Muscle layer of duodenum (tissue), 2 donors: ENCODE measurements at regions not wholly inside any gene's neighbourhood (a gene's known extent, or its start where the extent isn't known, plus 50 kb on each side); places are given as distances from the start of the nearest gene placed in this dataset.

ENCODE experiments used
- H3K27ac ChIP-seq: one replicate; pipeline ENCODE4 v1.7.0; 2013; ENCODE audit warnings: mild to moderate bottlenecking, low read length
- H3K27me3 ChIP-seq: one replicate; pipeline ENCODE4 v1.7.0; 2013; ENCODE audit warnings: low read depth, mild to moderate bottlenecking, control low read depth, low read length
- H3K36me3 ChIP-seq, 2 donors: one replicate each; pipeline ENCODE4 v1.7.0; 2013; ENCODE audit warnings: low read length in 2 of 2, control low read depth in 1 of 2, mild to moderate bottlenecking in 1 of 2; ENCODE audit not compliant: insufficient read depth in 2 of 2, control insufficient read depth in 1 of 2
- H3K4me1 ChIP-seq, 2 donors: one replicate each; pipeline ENCODE4 v1.7.0; 2013; ENCODE audit warnings: low read length in 2 of 2, mild to moderate bottlenecking in 2 of 2, control low read depth in 1 of 2, moderate library complexity in 1 of 2; ENCODE audit not compliant: insufficient read depth in 2 of 2, control insufficient read depth in 1 of 2
- H3K4me3 ChIP-seq, 2 donors: one replicate each; pipeline ENCODE4 v1.7.0; 2013; ENCODE audit warnings: low read length in 2 of 2, low read depth in 1 of 2, mild to moderate bottlenecking in 1 of 2
- H3K9me3 ChIP-seq, 2 donors: one replicate each; pipeline ENCODE4 v1.7.0; 2013; ENCODE audit warnings: low read length in 2 of 2, control low read depth in 1 of 2, mild to moderate bottlenecking in 1 of 2; ENCODE audit not compliant: control insufficient read depth in 1 of 2
- donor health status: healthy.

- no peaks in the 10 kb centered on the region for H3K36me3 ChIP-seq
- H3K27me3 ChIP-seq = no peaks in the 10 kb centered on the region
- no peak overlapping the region for H3K4me3 ChIP-seq
- H3K9me3 ChIP-seq = no peaks in the 10 kb centered on the region
- H3K27ac ChIP-seq = no peak overlapping the region
- no peaks in the 10 kb centered on the region for H3K4me1 ChIP-seq
Observed at GRCh38 chr1:56287721-56288120, 291.6 kb downstream of the PLPP3 start.

GRCh38 chr1:56286956-56287355 is 292.4 kb downstream of the PLPP3 start:
- Histone ChIP-seq H3K4me1 (no peaks in the 10 kb centered on the region), H3K4me3 (no peak overlapping the region), H3K27me3 (no peaks in the 10 kb centered on the region), H3K27ac (no peak overlapping the region), H3K9me3 (no peaks in the 10 kb centered on the region), H3K36me3 (no peaks in the 10 kb centered on the region)

GRCh38 chr1:56286506-56286905 is 292.9 kb downstream of the PLPP3 start:
- Histone ChIP-seq H3K27me3 (no peaks in the 10 kb centered on the region), H3K9me3 (no peaks in the 10 kb centered on the region), H3K4me1 (no peaks in the 10 kb centered on the region), H3K36me3 (no peaks in the 10 kb centered on the region), H3K4me3 (no peak overlapping the region), H3K27ac (no peak overlapping the region)

- Histone ChIP-seq H3K36me3 (no peaks in the 10 kb centered on the region), H3K27ac (no peak overlapping the region), H3K4me3 (no peak overlapping the region), H3K27me3 (no peaks in the 10 kb centered on the region), H3K4me1 (no peaks in the 10 kb centered on the region), H3K9me3 (no peaks in the 10 kb centered on the region)
Observed at GRCh38 chr1:56285554-56286402, 293.6 kb downstream of the PLPP3 start.

DNA sequence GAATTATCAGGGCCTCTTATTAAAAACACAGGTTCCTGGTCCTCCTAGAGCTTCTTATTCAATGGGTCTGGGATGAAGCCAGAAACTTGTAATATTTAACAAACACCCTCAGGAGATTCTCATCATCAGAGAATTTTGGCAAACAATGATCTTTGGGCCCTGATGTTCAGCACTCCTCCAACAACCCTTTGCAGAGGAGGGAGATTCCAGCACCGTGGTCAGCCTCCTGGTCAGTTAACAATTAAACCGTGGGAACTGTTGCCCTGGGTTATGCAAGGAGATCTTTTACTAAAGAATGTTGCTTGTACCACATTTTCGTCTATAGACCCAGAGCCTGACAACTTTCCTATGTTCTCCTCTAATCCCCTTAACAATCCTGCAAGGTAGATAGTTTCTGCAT is 294.4 kb downstream of the PLPP3 start:
- Histone ChIP-seq H3K27ac (no peak overlapping the region), H3K4me3 (no peak overlapping the region), H3K4me1 (no peaks in the 10 kb centered on the region), H3K36me3 (no peaks in the 10 kb centered on the region), H3K27me3 (no peaks in the 10 kb centered on the region), H3K9me3 (no peaks in the 10 kb centered on the region)

DNA sequence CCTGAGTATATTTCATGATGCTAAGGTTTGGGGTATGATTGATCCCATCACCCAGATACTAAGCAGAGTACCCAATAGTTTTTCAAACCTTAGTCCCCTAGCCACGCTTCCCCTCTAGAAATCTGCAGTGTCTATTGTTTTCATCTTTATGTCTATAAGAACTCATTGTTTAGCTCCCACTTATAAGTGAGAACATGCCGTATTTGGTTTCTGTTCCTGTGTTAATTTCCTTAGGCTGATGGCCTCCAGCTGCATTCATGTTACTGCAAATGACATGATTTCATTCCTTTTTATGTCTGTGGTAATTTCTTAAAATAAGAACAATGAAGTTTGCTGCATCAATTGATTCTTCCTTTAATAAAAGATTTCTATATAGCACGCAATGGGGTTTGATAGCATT is 301.3 kb downstream of the PLPP3 start:
- no peaks in the 10 kb centered on the region for H3K36me3 ChIP-seq

DNA sequence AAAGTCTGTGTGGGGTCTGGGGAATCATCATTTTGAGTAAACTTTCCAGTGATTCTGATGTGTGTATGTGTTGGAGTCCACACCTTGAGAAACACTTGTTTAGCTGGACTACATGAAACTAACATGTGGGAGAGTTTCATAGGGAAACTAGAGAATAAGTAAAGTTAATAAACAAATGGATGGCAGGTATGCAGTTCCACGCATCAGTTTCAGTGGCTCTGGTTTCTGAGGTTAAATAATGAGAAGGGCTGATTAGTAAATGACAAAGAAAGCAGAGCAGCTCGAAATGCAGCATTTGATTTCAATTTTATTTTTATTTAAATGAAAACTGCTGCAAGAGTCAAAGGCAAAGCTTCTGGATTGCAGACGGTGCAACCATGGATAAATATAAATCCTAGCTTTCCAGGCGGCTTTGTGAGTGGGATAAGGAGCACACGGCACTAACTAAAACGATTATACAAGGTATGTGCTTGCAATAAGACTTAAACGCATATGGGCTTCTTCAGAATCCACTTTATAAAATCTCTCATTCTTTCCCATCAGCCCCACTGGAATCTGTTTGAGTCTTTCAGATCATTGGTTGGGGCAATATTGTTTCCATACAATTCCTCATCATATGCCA is 310.7 kb downstream of the PLPP3 start:
- Histone ChIP-seq H3K4me1 (no peaks in the 10 kb centered on the region), H3K27ac (no peak overlapping the region)

More for the DNA sequence above, 301.3 kb downstream of the PLPP3 start:
- Histone ChIP-seq H3K4me3 (no peak overlapping the region), H3K27ac (no peak overlapping the region), H3K4me1 (no peaks in the 10 kb centered on the region), H3K9me3 (no peaks in the 10 kb centered on the region), H3K27me3 (no peaks in the 10 kb centered on the region)

DNA sequence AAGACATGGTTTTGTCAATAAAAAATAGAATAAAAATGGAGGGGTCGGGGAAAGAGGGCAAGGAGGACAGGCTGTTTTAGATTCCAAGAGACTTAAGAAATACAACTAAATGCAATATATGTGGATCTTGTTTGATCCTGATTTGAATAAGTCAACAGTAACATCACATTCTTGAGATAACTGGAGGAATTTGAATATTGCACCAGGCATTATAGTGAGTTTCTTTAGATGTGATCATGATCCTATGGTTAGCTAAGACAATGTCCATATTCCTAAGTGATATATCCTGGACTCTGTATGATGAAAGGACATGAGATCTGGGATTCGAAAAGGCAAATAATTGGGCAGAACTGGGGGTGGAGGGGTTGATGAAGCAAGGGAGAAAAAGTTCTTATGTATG is 311.8 kb downstream of the PLPP3 start:
- H3K4me3 ChIP-seq = no peak overlapping the region
- H3K27me3 ChIP-seq = no peaks in the 10 kb centered on the region
- no peaks in the 10 kb centered on the region for H3K4me1 ChIP-seq
- no peaks in the 10 kb centered on the region for H3K36me3 ChIP-seq
- H3K9me3 ChIP-seq = no peaks in the 10 kb centered on the region
- H3K27ac ChIP-seq = no peak overlapping the region

More for the DNA sequence above, 310.7 kb downstream of the PLPP3 start:
- Histone ChIP-seq H3K9me3 (no peaks in the 10 kb centered on the region), H3K27me3 (no peaks in the 10 kb centered on the region), H3K4me3 (no peak overlapping the region), H3K36me3 (no peaks in the 10 kb centered on the region)

DNA sequence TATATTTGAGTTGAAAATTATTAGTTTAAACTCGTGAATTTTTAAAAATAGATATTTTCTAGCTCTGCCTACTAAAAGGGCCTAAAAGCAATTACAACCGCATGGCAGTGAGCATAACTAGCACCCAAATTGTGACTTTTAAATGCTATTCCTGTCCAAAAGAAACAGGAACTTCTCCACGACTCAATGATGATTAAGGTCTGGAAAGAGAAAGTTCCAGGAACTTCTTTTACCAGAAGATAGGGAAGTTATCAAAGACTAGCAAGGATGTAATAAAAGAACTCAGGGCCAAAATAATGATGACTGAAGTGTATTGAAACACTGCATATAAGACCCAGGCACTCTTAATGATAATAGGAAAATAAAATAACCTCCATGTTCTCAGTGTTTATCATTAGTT is 313.0 kb downstream of the PLPP3 start:
- H3K27me3 ChIP-seq = no peaks in the 10 kb centered on the region
- no peaks in the 10 kb centered on the region for H3K36me3 ChIP-seq
- H3K9me3 ChIP-seq = no peaks in the 10 kb centered on the region

GRCh38 chr1:56265216-56265615 is 314.1 kb downstream of the PLPP3 start:
- H3K27me3 ChIP-seq = no peaks in the 10 kb centered on the region
- H3K36me3 ChIP-seq = no peaks in the 10 kb centered on the region
- no peak overlapping the region for H3K27ac ChIP-seq
- H3K4me3 ChIP-seq = no peak overlapping the region
- H3K4me1 ChIP-seq = no peaks in the 10 kb centered on the region
- H3K9me3 ChIP-seq = peaks cover 0 to 3% of the 10 kb centered on the region in 2 donors

More for the DNA sequence above, 313.0 kb downstream of the PLPP3 start:
- H3K4me3 ChIP-seq = no peak overlapping the region
- no peaks in the 10 kb centered on the region for H3K4me1 ChIP-seq
- no peak overlapping the region for H3K27ac ChIP-seq

- H3K36me3 ChIP-seq = no peaks in the 10 kb centered on the region
- H3K9me3 ChIP-seq = peaks cover 0 to 3% of the 10 kb centered on the region in 2 donors
- no peaks in the 10 kb centered on the region for H3K4me1 ChIP-seq
- H3K27ac ChIP-seq = no peak overlapping the region
- no peaks in the 10 kb centered on the region for H3K27me3 ChIP-seq
- H3K4me3 ChIP-seq = no peak overlapping the region
Observed at GRCh38 chr1:56263908-56264307, 315.5 kb downstream of the PLPP3 start.
